ENCODE measurements at regions not wholly inside any gene's neighbourhood (a gene's known extent, or its start where the extent isn't known, plus 50 kb on each side); places are given as distances from the start of the nearest gene placed in this dataset.

DNA sequence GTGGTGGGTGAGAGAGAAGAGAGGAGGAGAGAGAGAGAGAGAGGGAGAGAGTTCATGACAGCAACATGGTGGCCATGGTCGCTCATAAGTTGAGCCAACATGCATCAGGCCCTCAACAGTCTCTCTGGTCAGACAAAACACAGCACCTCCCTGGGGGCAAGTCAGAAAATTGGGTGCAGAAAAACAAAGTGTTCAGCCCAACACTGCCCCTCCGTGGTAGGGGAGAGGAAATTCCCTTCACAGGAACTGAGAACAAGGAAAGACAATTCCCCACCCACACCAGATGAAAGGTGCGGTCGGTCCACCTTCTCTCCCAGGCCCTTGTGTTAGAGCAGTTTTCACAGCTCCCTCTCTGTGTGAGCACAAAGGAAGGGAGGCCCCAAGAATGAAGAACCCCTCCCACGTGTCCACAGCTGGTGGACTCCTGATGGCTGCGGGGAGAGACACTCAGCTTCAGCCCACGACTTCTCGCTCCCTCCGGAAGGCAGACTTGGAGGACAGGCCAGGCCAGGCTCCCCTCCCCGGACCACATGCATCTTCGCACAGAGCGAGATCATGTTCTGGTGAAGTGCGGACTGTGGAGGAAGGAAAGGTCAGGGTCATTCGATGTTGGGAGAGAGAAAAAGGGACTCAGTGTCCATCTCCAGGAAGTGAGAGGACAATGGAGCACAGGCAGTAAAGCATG is 181.7 kb downstream of the ANAPC1 start:
- H3K79me2 ChIP-seq (ENCODE audit: control insufficient read depth, low read length) = no peaks in the 10 kb centered on the region
- H3K4me2 ChIP-seq (ENCODE audit: low read length) = peak overlapping the region; percentile 30
- H3K9me3 ChIP-seq (ENCODE audit: control insufficient read depth, insufficient read depth, low read length) = no peaks in the 10 kb centered on the region
- H3K9me2 ChIP-seq (replicated peaks; ENCODE audit: control insufficient read depth, low read length) = no peaks in the 10 kb centered on the region
- peak overlapping the region; percentile 23 for H3K27ac ChIP-seq (ENCODE audit: low read depth, low read length)
- TF ChIP-seq EZH2phosphoT487 (IDR thresholded peaks at IDR 0.05; ENCODE audit: borderline replicate concordance, low read length) = no peak
- TF ChIP-seq, protein P1, sequence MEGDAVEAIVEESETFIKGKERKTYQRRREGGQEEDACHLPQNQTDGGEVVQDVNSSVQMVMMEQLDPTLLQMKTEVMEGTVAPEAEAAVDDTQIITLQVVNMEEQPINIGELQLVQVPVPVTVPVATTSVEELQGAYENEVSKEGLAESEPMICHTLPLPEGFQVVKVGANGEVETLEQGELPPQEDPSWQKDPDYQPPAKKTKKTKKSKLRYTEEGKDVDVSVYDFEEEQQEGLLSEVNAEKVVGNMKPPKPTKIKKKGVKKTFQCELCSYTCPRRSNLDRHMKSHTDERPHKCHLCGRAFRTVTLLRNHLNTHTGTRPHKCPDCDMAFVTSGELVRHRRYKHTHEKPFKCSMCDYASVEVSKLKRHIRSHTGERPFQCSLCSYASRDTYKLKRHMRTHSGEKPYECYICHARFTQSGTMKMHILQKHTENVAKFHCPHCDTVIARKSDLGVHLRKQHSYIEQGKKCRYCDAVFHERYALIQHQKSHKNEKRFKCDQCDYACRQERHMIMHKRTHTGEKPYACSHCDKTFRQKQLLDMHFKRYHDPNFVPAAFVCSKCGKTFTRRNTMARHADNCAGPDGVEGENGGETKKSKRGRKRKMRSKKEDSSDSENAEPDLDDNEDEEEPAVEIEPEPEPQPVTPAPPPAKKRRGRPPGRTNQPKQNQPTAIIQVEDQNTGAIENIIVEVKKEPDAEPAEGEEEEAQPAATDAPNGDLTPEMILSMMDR (IDR thresholded peaks at IDR 0.05; ENCODE audit: low read depth, low read length, poor library complexity, severe bottlenecking) = peak; percentile 86
- H3K36me3 ChIP-seq (ENCODE audit: control insufficient read depth, low read length) = peaks cover 2% of the 10 kb centered on the region; the same call in 1 of the 2 replicates
- peaks cover 13% of the 10 kb centered on the region for H3F3A ChIP-seq (ENCODE audit: control insufficient read depth, insufficient read depth)
- H4K20me1 ChIP-seq (ENCODE audit: control insufficient read depth, insufficient read depth, low read depth, low read length) = no peaks in the 10 kb centered on the region
- no peak overlapping the region for H3K4me3 ChIP-seq (ENCODE audit: low read length)
- no peaks in the 10 kb centered on the region for H3K27me3 ChIP-seq (ENCODE audit: control insufficient read depth, low read length)
- H3K4me1 ChIP-seq (ENCODE audit: control insufficient read depth, low read length) = peaks cover 80% of the 10 kb centered on the region

DNA sequence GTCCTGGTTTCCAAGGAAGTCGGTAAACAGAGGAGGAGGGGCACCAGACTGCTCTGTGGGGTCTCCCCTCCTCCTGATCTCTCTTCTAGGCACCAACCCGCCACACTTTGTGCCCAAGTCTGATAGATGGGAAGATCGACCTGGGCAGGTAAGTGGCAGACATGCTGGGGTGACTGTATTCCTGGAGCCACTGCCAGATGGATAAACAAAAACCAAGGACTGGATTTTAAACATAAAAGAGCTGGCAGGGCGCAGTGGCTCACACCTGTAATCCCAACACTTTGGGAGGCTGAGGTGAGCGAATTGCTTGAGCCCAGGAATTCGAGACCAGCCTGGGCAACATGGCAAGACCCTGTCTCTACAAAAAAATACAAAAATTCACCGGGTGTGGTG is 181.2 kb downstream of the ANAPC1 start:
- Histone ChIP-seq H3K27me3 (ENCODE audit: control insufficient read depth, low read length) (no peaks in the 10 kb centered on the region), H3K4me2 (ENCODE audit: low read length) (no peak overlapping the region; the same call in 1 of the 2 replicates), H3K27ac (ENCODE audit: low read depth, low read length) (0 out of 2 replicates have a peak overlapping the region, but pooled peaks have one; percentile 94), H3K9me2 (replicated peaks; ENCODE audit: control insufficient read depth, low read length) (no peaks in the 10 kb centered on the region), H3K4me3 (ENCODE audit: low read length) (no peak overlapping the region), H3K36me3 (ENCODE audit: control insufficient read depth, low read length) (peaks cover 2% of the 10 kb centered on the region; the same call in 1 of the 2 replicates), H3K4me1 (ENCODE audit: control insufficient read depth, low read length) (peaks cover 86% of the 10 kb centered on the region), H4K20me1 (ENCODE audit: control insufficient read depth, insufficient read depth, low read depth, low read length) (no peaks in the 10 kb centered on the region), H3F3A (ENCODE audit: control insufficient read depth, insufficient read depth) (peaks cover 13% of the 10 kb centered on the region), H3K79me2 (ENCODE audit: control insufficient read depth, low read length) (no peaks in the 10 kb centered on the region), H3K9me3 (ENCODE audit: control insufficient read depth, insufficient read depth, low read length) (no peaks in the 10 kb centered on the region)
- TF ChIP-seq EZH2phosphoT487 (IDR thresholded peaks at IDR 0.05; ENCODE audit: borderline replicate concordance, low read length) = no peak
- TF ChIP-seq, protein P1 (IDR thresholded peaks at IDR 0.05; ENCODE audit: low read depth, low read length, poor library complexity, severe bottlenecking) = no peak

DNA sequence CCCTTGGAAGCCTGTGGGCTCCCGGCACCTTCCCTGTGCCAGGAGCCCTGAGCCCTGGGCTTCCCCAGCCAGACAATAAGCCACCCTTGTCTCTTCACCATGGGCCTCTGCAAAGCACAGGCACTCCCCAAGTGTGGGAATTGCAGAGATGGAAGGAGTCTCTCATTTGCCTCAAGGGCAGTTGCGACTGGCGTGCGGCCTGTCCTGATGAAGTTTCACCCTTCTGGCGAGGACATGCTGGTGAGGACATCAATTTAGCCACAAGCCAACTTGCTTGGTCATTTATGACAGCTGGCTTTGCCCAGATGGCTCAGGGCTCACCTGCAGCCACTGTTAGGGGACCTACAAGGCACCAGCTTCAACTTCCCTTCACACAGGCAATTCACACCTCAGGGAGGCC is 180.2 kb downstream of the ANAPC1 start:
- H3K4me3 ChIP-seq (ENCODE audit: low read length) = 0 out of 2 replicates have a peak overlapping the region, but pooled peaks have one; percentile 17
- H3K4me1 ChIP-seq (ENCODE audit: control insufficient read depth, low read length) = peaks cover 92% of the 10 kb centered on the region
- peaks cover 13% of the 10 kb centered on the region for H3F3A ChIP-seq (ENCODE audit: control insufficient read depth, insufficient read depth)
- no peaks in the 10 kb centered on the region for H3K27me3 ChIP-seq (ENCODE audit: control insufficient read depth, low read length)
- H4K20me1 ChIP-seq (ENCODE audit: control insufficient read depth, insufficient read depth, low read depth, low read length) = no peaks in the 10 kb centered on the region
- peak overlapping the region; percentile 50 for H3K4me2 ChIP-seq (ENCODE audit: low read length)
- H3K79me2 ChIP-seq (ENCODE audit: control insufficient read depth, low read length) = no peaks in the 10 kb centered on the region
- H3K9me3 ChIP-seq (ENCODE audit: control insufficient read depth, insufficient read depth, low read length) = no peaks in the 10 kb centered on the region
- TF ChIP-seq, protein P1 (IDR thresholded peaks at IDR 0.05; ENCODE audit: low read depth, low read length, poor library complexity, severe bottlenecking) = no peak
- no peak for TF ChIP-seq EZH2phosphoT487 (IDR thresholded peaks at IDR 0.05; ENCODE audit: borderline replicate concordance, low read length)
- H3K27ac ChIP-seq (ENCODE audit: low read depth, low read length) = peak overlapping the region; percentile 94
- no peaks in the 10 kb centered on the region for H3K9me2 ChIP-seq (replicated peaks; ENCODE audit: control insufficient read depth, low read length)
- peaks cover 2% of the 10 kb centered on the region; the same call in 1 of the 2 replicates for H3K36me3 ChIP-seq (ENCODE audit: control insufficient read depth, low read length)

Measured in DOHH2 (cell line).